Nephron progenitor cell (in vitro differentiated cells): ENCODE measurements at regions not wholly inside any gene's neighbourhood (a gene's known extent, or its start where the extent isn't known, plus 50 kb on each side); places are given as distances from the start of the nearest gene placed in this dataset.

ENCODE experiments used
- DNase-seq: peaks from one replicate; pipeline ENCODE4 v3.0.0; 2021
- H3K27ac Mint-ChIP-seq: 2 replicates; pipeline ENCODE4 v1.8.0; 2021; ENCODE audit warnings: mild to moderate bottlenecking, moderate library complexity, mixed read lengths
- H3K27me3 Mint-ChIP-seq: 2 replicates; pipeline ENCODE4 v1.8.0; 2021; ENCODE audit warnings: mild to moderate bottlenecking, low read depth, mixed read lengths; ENCODE audit not compliant: poor library complexity
- H3K36me3 Mint-ChIP-seq: 2 replicates; pipeline ENCODE4 v1.8.0; 2021; ENCODE audit warnings: low read depth, mixed read lengths
- H3K4me1 Mint-ChIP-seq: 2 replicates; pipeline ENCODE4 v1.8.0; 2021; ENCODE audit warnings: mixed read lengths
- H3K4me3 Mint-ChIP-seq: 2 replicates; pipeline ENCODE4 v1.8.0; 2021; ENCODE audit warnings: mild to moderate bottlenecking, moderate library complexity, mixed read lengths
- H3K9me3 Mint-ChIP-seq: 2 replicates; pipeline ENCODE4 v1.8.0; 2021; ENCODE audit warnings: mild to moderate bottlenecking, moderate library complexity, mixed read lengths
- TF ChIP-seq, protein P1 (sequence below): fragments of 200-600 bp; sonication (generic); IDR thresholded peaks from 2 replicates; pipeline ENCODE4 v1.5.0; 2021; ENCODE audit warnings: antibody characterized with exemption

GRCh38 chrX:10972706-10973105 is 138.4 kb upstream of the HCCS start:
- Mint-ChIP-seq H3K9me3 (peaks cover 37% of the 10 kb centered on the region), H3K27ac (no peak overlapping the region), H3K27me3 (no peaks in the 10 kb centered on the region), H3K4me1 (no peaks in the 10 kb centered on the region), H3K36me3 (no peaks in the 10 kb centered on the region), H3K4me3 (no peak overlapping the region)
- no peak for DNase-seq
- TF ChIP-seq, protein P1, sequence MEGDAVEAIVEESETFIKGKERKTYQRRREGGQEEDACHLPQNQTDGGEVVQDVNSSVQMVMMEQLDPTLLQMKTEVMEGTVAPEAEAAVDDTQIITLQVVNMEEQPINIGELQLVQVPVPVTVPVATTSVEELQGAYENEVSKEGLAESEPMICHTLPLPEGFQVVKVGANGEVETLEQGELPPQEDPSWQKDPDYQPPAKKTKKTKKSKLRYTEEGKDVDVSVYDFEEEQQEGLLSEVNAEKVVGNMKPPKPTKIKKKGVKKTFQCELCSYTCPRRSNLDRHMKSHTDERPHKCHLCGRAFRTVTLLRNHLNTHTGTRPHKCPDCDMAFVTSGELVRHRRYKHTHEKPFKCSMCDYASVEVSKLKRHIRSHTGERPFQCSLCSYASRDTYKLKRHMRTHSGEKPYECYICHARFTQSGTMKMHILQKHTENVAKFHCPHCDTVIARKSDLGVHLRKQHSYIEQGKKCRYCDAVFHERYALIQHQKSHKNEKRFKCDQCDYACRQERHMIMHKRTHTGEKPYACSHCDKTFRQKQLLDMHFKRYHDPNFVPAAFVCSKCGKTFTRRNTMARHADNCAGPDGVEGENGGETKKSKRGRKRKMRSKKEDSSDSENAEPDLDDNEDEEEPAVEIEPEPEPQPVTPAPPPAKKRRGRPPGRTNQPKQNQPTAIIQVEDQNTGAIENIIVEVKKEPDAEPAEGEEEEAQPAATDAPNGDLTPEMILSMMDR, result no peak

- no peaks in the 10 kb centered on the region for H3K4me1 Mint-ChIP-seq
- no peak for DNase-seq
- peaks cover 41% of the 10 kb centered on the region for H3K9me3 Mint-ChIP-seq
- TF ChIP-seq, protein P1, result no peak
- H3K27me3 Mint-ChIP-seq, result no peaks in the 10 kb centered on the region
- no peak overlapping the region for H3K4me3 Mint-ChIP-seq
- H3K36me3 Mint-ChIP-seq, result no peaks in the 10 kb centered on the region
- H3K27ac Mint-ChIP-seq, result no peak overlapping the region
Measured at GRCh38 chrX:10974920-10975319, 136.2 kb upstream of the HCCS start.

DNA sequence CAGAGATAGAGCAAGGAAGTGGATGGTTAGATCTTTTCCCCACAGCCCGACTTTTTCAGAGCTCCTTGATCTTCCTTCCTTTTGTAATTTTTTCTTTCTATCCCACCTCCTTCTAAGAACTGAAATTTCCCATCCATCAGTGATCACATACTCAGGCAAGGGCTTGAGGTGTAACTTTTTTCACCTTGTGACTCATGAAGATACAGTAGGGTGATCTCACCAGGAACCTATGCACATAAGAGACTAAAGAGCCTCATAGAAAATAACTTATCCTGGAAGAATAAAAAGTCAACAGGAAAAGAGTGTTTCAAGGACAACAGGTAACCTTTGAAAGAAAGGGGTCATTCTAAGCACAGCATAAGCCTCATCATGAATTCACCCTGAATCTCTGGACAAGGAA is 131.2 kb upstream of the HCCS start:
- no peaks in the 10 kb centered on the region for H3K36me3 Mint-ChIP-seq
- peaks cover 10% of the 10 kb centered on the region for H3K4me1 Mint-ChIP-seq
- peaks cover 34% of the 10 kb centered on the region for H3K9me3 Mint-ChIP-seq
- H3K4me3 Mint-ChIP-seq, result no peak overlapping the region
- no peak for DNase-seq
- H3K27ac Mint-ChIP-seq, result no peak overlapping the region
- H3K27me3 Mint-ChIP-seq, result no peaks in the 10 kb centered on the region
- TF ChIP-seq, protein P1, result no peak

- no peaks in the 10 kb centered on the region for H3K36me3 Mint-ChIP-seq
Measured at GRCh38 chrX:10981506-10981905, 129.6 kb upstream of the HCCS start.

DNA sequence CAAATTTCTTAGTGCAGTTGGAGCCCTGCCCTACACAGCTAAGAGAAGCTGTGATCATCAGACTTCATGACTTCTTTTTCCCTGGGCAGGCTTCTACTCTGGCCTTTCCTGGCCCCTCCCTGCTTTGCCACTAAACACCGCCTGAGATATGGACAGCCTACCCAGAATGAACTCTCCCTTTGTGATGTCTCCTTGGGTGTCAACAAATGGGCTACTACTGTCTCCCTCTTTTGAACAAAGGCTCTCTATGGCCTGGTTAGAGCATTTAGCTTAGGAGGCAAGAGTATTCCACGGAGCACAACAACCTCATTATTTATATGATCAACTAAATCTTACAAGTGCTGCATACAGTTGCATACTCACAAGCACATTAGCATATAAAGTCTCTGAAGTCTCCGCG is 127.6 kb upstream of the HCCS start:
- H3K4me1 Mint-ChIP-seq, result peaks cover 10% of the 10 kb centered on the region
- H3K4me3 Mint-ChIP-seq, result no peak overlapping the region
- DNase-seq, result no peak
- no peaks in the 10 kb centered on the region for H3K36me3 Mint-ChIP-seq
- H3K9me3 Mint-ChIP-seq, result peaks cover 24% of the 10 kb centered on the region
- H3K27me3 Mint-ChIP-seq, result no peaks in the 10 kb centered on the region
- TF ChIP-seq, protein P1, result no peak
- no peak overlapping the region for H3K27ac Mint-ChIP-seq

More at GRCh38 chrX:10981506-10981905, 129.6 kb upstream of the HCCS start:
- Mint-ChIP-seq H3K27me3 (no peaks in the 10 kb centered on the region), H3K4me3 (no peak overlapping the region), H3K4me1 (peaks cover 10% of the 10 kb centered on the region), H3K27ac (no peak overlapping the region), H3K9me3 (peaks cover 36% of the 10 kb centered on the region)
- TF ChIP-seq, protein P1, result no peak
- DNase-seq, result no peak

DNA sequence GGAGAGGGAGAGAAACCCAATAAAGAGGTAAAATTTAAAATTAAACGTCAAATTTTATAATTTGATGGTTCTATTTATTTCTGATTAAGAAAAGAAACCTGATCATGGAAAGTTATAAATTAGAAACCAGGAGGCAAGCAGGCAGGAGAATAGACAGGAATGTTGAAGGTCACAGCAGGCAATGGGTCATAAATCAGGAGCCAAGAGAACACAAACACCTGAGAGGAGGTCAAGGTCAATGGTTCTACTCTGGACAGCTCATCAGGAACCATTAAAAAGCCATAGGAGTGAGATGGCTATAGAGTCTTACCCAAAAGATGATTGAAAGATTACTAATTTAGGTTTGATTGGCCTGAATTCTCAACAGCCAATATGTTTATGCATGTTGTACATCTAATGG is 126.9 kb upstream of the HCCS start:
- no peaks in the 10 kb centered on the region for H3K36me3 Mint-ChIP-seq
- no peak overlapping the region for H3K27ac Mint-ChIP-seq
- no peak overlapping the region for H3K4me3 Mint-ChIP-seq
- peaks cover 22% of the 10 kb centered on the region for H3K9me3 Mint-ChIP-seq
- H3K4me1 Mint-ChIP-seq, result peaks cover 10% of the 10 kb centered on the region
- DNase-seq, result no peak
- no peaks in the 10 kb centered on the region for H3K27me3 Mint-ChIP-seq
- TF ChIP-seq, protein P1, result no peak
